Heart right ventricle (tissue), 16 donors: ENCODE measurements at regions not wholly inside any gene's neighbourhood (a gene's known extent, or its start where the extent isn't known, plus 50 kb on each side); places are given as distances from the start of the nearest gene placed in this dataset.

Experiments
- ATAC-seq, 8 donors: fragments of 200-7000 bp; cut with Tn5 transposase; one replicate each; pipeline ENCODE4 v1.9.1; 2020; ENCODE audit warnings: mild to moderate bottlenecking in 8 of 8, moderate library complexity in 8 of 8, moderate number of reproducible peaks in 1 of 8
- DNase-seq, 2 donors: peaks; one replicate each; pipeline ENCODE4 v3.0.0-alpha.2; 2020
- H3K27ac ChIP-seq, 10 donors: fragments of 200-600 bp; sonication (generic) in 2 of 10; one replicate each; pipeline versions ENCODE4 v1.5.0 to v1.8.0; 2020 to 2022; ENCODE audit warnings: mild to moderate bottlenecking in 3 of 10
- H3K27me3 ChIP-seq, 7 donors: fragments of 200-600 bp; one replicate each; pipeline ENCODE4 v1.8.0; 2021 to 2022; ENCODE audit warnings: mild to moderate bottlenecking in 2 of 7
- H3K36me3 ChIP-seq, 9 donors: fragments of 200-600 bp; sonication (generic) in 1 of 9; one replicate each; pipeline versions ENCODE4 v1.5.0 to v1.8.0; 2020 to 2022; ENCODE audit warnings: mild to moderate bottlenecking in 2 of 9
- H3K4me1 ChIP-seq, 9 donors: fragments of 200-600 bp; sonication (generic) in 1 of 9; one replicate each; pipeline versions ENCODE4 v1.5.0 to v1.8.0; 2020 to 2022; ENCODE audit warnings: mild to moderate bottlenecking in 4 of 9
- H3K4me3 ChIP-seq, 10 donors: fragments of 200-600 bp; sonication (generic) in 2 of 10; one replicate each; pipeline versions ENCODE4 v1.5.0 to v1.8.0; 2020 to 2022; ENCODE audit warnings: mild to moderate bottlenecking in 7 of 10, moderate library complexity in 2 of 10
- H3K9me3 ChIP-seq, 11 donors: fragments of 200-600 bp in 10 of 11; sonication (generic) in 2 of 11; one replicate each; pipeline versions ENCODE4 v1.5.0 to v1.8.0; 2013 to 2022; ENCODE audit warnings: mild to moderate bottlenecking in 2 of 11, control low read depth in 1 of 11, moderate library complexity in 1 of 11
- CTCF ChIP-seq, 9 donors: fragments of 200-600 bp; sonication (generic) in 2 of 9; IDR thresholded peaks; one replicate each; pipeline versions ENCODE4 v1.5.0 to v1.8.0; 2021 to 2022; ENCODE audit warnings: antibody characterized with exemption in 9 of 9, mild to moderate bottlenecking in 5 of 9, moderate library complexity in 1 of 9
- WGBS, 2 donors: extraction: QIAGEN DNeasy Blood & Tissue Kit; methylation state at CpG; one replicate each; pipeline ENCODE4 v1.1.7; 2013; ENCODE audit warnings: inconsistent platforms in 1 of 2; 5-methylcytosine and 5-hydroxymethylcytosine counted together
- intact Hi-C, 10 donors: fragments of 100-400 bp; cut with DNase I; formaldehyde crosslinking; loops; one replicate each; pipeline versions ENCODE4 v1.11.1 to v1.14.2; 2022
- donor health status: Arrhythmogenic right ventricular cardiomyopathy.
- donor health status: ischemic (EF 13 %, LVEDD 7.1; RV severe dilation, severe dysfunction).
- donor health status: healthy with polysubstance abuse.
- donor health status: DM: no; HTN: yes; CAD: no.
- donor health status: DM: no; HTN: no; CAD: no.
- donor health status: ischemic (EF 25% LVEDD 6.9; RV normal size, moderate dysfunction).
- donor health status: ischemic (EF 25% LVEDD 5.7; RV mildly dilated, moderate dysfunction).
- donor health status: healthy.
- donor health status: DM: yes; HTN: yes; CAD: no.
- donor health status: Ischemic cardiomyopathy.
- donor health status: ischemic (EF 35%, LVEDD 5.7; RV mildly dilated, moderate dysfunction).
- donor health status: nonischemic (EF 11% LVEDD 7.7; RV severe dilation, severe dysfunction).
- donor health status: DM: yes; HTN: yes; CAD: no.
- donor health status: PGD.
- donor health status: ischemic (EF 29% LVEDD 5.4; RV normal size, mild dysfunction).
- donor health status: nonischemic (EF 23%, LVEDD 6.1; RV moderate dilation, normal function).

- Histone ChIP-seq H3K4me3 (no peak overlapping the region), H3K9me3 (peaks cover 0 to 4% (median 0%) of the 10 kb centered on the region in 11 donors), H3K36me3 (no peaks in the 10 kb centered on the region), H3K27me3 (no peaks in the 10 kb centered on the region), H3K27ac (no peak overlapping the region), H3K4me1 (no peaks in the 10 kb centered on the region)
- DNase-seq (no peak), ATAC-seq (no peak)
- intact Hi-C loops, result no loop called here
- TF ChIP-seq CTCF (IDR thresholded peaks at IDR 0.05), result no peak
- WGBS, 2 donors, result 80 to 86% methylated on average over 5 of the region's 5 CpGs
Observed at GRCh38 chr7:41037691-41038090, 665.2 kb downstream of the INHBA start.

DNA sequence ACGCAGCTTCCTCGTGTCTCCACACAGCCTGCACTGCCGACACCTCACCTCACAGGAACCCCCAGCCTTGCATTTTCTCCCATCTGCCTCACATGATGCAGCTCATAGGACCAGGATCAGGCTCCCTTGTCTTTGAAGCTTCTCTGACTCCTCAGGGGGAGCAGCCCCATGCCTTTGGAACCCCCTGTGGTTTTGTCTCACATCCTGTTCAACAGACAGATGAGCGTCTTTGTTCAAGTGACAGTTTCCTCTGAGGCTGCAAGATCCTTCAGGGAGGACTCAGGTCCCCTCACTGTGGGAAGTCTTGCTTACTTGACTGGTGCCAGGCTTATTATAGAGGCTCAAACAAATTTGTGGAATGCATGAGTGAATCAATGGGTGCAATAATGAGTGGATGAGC lies 667.1 kb downstream of the INHBA start:
- ATAC-seq (no peak), DNase-seq (no peak)
- H3K36me3 ChIP-seq, result no peaks in the 10 kb centered on the region
- H3K27ac ChIP-seq, result no peak overlapping the region
- H3K4me1 ChIP-seq, result no peaks in the 10 kb centered on the region
- intact Hi-C loops, result no loop called here
- H3K4me3 ChIP-seq, result no peak overlapping the region
- TF ChIP-seq CTCF (IDR thresholded peaks at IDR 0.05), result no peak
- no peaks in the 10 kb centered on the region for H3K27me3 ChIP-seq
- 72 to 82% methylated on average over 4 of the region's 4 CpGs for WGBS, 2 donors
- no peaks in the 10 kb centered on the region for H3K9me3 ChIP-seq

- Histone ChIP-seq H3K27me3 (no peaks in the 10 kb centered on the region), H3K36me3 (no peaks in the 10 kb centered on the region), H3K27ac (no peak overlapping the region), H3K4me3 (no peak overlapping the region), H3K4me1 (no peaks in the 10 kb centered on the region), H3K9me3 (no peaks in the 10 kb centered on the region)
- ATAC-seq (no peak), DNase-seq (no peak)
- TF ChIP-seq CTCF (IDR thresholded peaks at IDR 0.05), result no peak
- WGBS, 2 donors, result 78 to 100% methylated on average over 1 of the region's 1 CpG
- intact Hi-C loops, result no loop called here
Observed at GRCh38 chr7:41033500-41033899, 669.4 kb downstream of the INHBA start.

- Histone ChIP-seq H3K27me3 (no peaks in the 10 kb centered on the region), H3K27ac (no peak overlapping the region), H3K9me3 (no peaks in the 10 kb centered on the region), H3K4me1 (no peaks in the 10 kb centered on the region), H3K36me3 (no peaks in the 10 kb centered on the region), H3K4me3 (no peak overlapping the region)
- no peak for TF ChIP-seq CTCF (IDR thresholded peaks at IDR 0.05)
- 70 to 79% methylated on average over 5 of the region's 5 CpGs for WGBS, 2 donors
- ATAC-seq, result no peak
- intact Hi-C loops, result no loop called here
- DNase-seq, result no peak
Observed at GRCh38 chr7:41030673-41031072, 672.2 kb downstream of the INHBA start.

DNA sequence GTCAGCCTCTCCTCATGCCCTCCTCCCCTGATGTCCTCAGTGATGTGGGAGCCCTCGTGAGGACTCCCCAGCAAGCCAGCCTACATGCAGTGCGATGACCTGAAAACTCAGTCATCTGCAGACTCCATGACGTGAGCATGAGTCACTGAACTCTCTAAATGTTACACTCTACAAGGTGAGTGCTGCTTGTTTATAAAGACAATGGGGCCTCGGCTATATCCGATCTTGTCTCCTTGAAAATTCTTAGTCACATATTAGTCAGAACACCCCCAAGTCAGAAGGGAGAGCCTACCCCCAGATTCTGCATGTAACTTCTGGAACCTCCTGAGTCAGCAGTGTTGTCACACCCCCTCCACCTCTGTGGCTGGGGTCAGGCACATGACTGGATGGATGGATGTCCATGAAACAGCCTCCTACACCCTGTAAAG lies 673.8 kb downstream of the INHBA start:
- TF ChIP-seq CTCF (IDR thresholded peaks at IDR 0.05), result no peak
- H3K36me3 ChIP-seq, result no peaks in the 10 kb centered on the region
- ATAC-seq (no peak), DNase-seq (no peak)
- no peak overlapping the region for H3K4me3 ChIP-seq
- WGBS, 2 donors, result 85 to 92% methylated on average over 5 of the region's 5 CpGs
- no peak overlapping the region for H3K27ac ChIP-seq
- no peaks in the 10 kb centered on the region for H3K4me1 ChIP-seq
- no peaks in the 10 kb centered on the region for H3K9me3 ChIP-seq
- intact Hi-C loops, result no loop called here
- no peaks in the 10 kb centered on the region for H3K27me3 ChIP-seq
